HG02981 (cell line): ENCODE measurements at regions not wholly inside any gene's neighbourhood (a gene's known extent, or its start where the extent isn't known, plus 50 kb on each side); places are given as distances from the start of the nearest gene placed in this dataset.

ENCODE experiments used
- ATAC-seq: cut with Tn5 transposase; IDR thresholded peaks from one replicate; pipeline ENCODE4 v1.9.1; 2021; ENCODE audit warnings: mild to moderate bottlenecking, moderate library complexity; ENCODE audit not compliant: unreplicated experiment

DNA sequence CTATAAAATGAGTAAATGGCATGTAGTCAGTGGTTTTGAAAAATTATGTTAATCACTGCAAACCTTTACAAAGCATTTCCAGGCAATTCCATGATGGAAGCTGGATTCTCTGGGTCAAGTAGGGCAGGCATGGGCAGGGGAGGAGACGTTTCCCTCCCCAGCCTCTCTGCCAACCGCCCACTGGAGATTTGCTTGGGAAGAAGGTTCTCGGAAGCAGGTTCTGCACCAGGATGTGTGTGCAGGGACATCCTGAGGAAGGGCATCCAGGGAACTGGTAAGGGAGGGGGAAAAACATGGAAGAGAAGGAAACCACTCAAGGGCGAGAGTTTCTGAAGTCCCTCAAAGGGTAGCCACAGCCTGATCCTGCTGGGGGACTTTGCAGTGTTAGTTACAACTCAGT is 469.1 kb downstream of the TSHZ3 start:
- no peak for ATAC-seq

DNA sequence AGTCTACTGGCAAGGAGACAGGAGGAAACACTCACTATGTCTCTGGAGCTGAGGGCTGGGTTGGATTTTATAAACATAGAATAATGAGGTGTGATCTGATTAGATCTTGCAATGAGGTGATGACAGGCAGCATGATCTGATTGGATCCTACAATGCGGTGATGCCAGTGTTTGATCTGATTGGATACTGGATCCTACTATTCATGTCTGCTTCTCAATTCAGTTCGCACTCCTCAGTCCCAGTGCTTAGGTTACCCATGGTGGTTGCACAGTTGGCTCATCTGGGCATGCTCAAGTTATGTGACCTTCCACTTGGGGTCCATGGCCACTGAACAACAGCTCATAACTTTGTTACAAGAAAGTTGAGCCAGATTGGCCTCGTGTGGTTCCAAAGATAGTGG is 469.5 kb downstream of the TSHZ3 start:
- no peak for ATAC-seq

DNA sequence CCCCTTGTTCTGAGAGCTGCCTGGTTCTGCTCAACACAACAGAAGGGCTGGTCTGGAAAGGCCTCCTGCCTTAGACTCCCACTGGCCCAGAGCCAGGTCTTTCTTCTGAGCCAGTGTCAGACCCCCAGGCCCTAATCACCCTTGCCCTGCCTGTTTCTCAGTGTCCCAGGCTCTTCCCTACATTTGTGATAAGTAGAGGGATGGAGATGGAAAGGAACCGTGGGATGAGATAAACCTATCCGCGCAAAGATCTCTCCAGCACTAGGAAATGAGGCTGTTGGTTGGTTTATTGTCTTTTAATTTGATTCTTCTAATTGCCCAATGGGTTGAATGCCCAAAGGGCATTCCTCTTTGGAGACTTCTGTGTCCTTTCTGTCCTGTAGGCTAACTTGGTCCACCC is 470.0 kb downstream of the TSHZ3 start:
- no peak for ATAC-seq

DNA sequence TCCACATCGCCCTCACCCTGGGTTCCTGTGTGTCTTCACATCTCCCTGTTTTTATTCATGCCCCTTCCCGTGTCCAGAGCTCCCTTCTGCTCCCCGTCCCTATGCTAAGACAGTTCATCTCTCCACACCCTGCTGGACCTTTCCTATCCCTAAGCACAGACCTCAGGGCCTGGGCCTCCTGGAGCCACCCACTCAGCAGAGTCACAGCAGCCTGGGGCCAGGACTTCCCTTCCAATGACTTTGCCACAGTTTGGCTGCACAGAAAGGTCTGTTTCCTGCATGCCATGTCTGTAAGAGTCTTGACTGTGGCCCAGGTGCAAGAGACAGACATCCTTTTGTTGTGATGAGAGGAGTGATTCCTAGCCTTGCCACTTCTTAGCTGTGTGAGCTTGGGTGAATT is 470.7 kb downstream of the TSHZ3 start:
- ATAC-seq, result no peak

DNA sequence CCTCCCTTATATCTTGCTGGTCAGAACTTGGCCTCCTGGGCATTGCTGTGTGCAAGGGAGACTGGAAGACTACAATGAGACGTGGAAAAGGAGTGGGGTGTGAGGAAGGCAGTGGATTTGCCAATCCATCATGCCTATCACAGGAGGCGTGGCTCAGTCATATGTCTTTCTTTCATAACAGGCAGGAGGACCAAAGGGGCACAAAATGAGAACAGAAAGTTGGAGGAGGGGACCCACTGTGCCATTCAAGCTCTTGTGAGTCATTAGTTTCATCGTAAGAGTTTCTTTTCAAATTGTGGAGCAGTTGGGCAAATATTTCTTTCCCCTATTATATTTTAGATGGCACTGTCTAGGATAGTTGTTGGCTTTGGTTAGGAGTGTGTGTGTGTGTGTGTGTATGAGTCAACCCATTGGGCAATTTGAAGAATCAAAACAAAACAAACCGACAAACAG is 471.5 kb downstream of the TSHZ3 start:
- no peak for ATAC-seq

DNA sequence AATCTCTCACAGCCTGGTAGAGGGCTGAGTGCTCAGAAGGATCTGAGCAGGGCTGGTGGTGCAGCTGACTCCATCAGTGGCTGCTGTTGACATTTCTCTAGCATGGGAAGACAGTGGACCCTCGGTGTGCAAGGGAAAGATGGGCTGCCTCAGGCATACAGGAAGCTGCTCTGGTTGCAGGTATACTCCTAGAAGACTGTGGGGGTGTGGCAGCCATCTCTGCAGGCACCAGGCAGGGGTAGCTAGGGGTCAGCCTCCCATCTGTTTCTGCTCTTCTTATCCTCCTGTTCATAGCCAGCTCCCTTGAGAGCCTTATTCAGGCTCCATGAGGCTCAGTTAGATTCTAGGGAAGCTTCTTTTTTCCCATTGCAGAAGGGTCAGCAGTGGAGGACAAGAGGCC is 475.5 kb downstream of the TSHZ3 start:
- ATAC-seq, result no peak

DNA sequence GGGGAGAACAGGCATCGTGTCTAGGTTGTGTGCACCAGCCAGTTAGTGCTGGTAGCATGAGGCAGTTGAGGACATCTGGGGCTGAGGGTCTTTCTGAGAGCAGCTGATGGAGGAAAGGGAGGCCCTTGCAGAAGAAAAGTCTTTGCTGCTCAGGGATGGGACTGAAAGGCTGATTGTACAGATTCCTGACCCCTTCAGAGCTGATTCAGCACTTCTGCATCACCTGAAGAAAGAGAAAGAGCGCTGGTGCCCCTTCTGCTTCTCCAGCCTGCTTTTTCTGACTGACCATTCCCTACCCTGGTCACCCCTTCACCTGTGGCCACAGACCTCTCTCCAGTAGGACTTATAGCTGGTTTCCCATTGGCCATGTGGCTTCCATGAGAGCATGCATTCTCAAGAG is 476.2 kb downstream of the TSHZ3 start:
- ATAC-seq, result no peak

DNA sequence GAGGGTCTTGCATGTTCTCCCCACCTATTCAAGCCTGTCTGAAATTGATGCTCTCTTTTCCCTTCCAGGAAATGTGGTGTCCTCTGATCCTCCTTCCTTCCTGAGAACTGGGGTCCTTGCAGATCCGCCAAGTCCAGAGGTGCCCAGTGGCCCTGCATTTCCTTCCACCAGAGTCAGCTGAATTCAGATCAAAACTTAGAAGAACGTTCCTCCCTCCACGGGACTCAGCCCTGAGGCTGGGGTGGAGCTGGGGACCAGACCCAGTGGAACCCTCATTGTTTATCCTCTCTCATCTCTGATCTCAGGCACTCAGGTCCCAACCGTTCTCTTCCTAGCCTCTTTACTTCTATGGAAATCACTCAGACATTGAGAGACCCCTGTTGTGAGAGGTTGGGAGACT is 477.3 kb downstream of the TSHZ3 start:
- ATAC-seq, result no peak

DNA sequence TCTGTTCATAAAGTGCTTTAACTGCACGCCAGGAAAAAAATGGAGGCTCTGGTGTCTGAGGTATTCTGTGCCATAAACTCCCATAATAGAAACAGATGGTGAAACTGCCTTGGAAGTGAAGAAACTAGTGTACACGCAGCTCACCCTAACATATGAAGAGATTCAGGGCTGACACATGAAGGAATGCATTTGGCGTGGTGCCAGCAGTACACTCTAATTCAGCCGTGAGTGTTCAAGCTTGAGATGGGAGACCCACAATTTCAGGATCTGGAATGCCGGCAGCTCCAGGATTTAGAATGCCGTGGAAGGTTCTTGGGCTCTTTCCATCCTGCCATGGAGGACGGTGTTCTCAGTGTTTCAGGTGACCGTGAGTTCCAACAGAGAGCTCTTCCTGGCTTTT is 478.4 kb downstream of the TSHZ3 start:
- ATAC-seq, result no peak

DNA sequence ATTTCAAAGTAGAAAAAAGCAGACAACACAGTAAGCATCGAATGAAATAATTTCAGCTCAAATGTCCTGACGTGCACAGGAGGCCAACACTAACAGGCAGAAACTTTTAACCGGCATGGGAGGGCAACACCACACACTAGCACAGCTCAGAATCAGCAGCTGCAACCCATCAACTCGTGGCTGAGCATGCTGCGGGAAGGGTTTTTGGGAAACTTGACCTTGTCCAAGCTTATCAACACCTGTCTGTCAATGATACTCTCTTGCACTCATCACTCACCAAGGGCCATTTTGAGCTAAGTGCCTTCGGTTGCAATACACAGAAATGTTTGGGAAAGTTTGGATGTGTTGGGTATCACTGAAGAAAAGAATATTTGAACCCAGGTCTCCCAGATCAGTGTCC is 483.7 kb downstream of the TSHZ3 start:
- no peak for ATAC-seq

DNA sequence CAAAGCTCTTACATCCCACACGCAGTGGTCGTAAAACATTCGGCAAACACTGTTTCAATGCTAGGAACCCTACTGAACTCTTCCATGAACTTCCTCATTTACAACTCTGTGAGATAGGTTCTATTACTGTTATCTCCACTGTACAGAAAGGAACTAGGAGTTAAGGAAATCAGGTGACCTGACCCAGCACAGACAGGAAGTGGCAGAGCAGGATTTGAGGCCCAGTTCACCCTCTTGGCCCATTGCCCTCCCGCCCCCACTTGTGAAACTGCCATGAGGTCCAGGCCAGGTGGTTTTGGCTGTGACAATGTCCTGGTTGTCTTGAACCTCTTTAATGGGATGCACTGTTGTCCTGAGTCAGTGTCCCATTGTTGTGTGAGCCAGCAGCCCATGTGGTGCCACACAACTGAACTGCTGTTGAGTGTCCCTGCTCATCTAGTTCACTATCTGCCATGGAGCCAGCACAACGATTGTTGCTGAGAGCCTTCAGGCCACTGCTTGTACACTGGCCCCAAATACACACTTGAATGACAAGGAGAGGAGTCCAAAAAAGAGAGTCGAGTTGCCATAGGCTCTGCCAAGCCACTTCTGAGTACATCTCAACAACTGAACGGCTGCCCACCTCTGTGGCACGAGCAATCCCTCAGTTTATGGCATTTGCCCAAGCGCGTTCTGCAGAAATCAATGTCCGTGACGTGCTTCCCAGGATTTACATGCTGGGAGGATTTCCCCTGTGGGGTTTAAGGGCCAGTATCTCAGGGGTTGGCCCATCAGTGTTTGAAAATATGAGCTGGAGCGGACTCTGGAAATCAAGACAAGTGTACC is 484.6 kb downstream of the TSHZ3 start:
- ATAC-seq, result no peak

DNA sequence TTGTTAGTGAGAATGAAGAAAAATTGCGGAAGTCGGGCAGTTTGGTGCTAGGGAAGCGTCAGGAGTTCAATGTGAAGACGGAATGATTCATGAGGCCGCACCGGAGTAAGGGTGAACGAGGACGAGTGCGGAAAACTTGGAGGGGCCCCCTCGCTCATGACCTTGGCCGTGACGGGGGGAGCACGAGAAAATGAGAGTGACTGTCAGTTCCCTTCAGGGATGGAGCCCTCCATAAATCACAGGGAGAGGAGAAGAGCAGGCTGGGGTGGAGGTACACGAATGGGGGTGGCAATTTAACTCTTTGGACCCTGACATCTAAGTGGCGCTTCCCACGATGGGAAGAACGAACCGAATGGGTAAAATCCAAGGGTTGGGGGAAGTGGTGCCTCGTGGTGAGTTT is 486.4 kb downstream of the TSHZ3 start:
- no peak for ATAC-seq

DNA sequence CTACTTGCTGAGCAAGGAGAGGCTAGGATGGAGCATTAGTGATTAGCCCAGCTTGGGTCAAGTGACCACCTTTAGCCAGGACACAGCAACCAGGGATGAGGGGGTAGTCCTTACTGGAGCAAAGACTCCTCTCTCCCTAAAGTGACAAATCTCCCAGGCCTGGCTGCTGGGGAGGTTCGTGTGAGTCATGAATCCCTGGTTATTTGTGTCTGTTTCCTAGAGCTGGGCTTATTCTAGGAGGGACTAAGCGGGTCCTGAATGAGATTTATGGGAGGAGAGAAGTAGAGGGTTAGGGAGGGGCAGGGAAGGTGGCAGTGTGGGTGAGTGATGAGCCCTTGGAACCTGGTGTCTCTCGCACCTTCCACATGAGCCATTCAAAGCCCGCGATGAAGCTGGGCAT is 487.3 kb downstream of the TSHZ3 start:
- ATAC-seq, result no peak

DNA sequence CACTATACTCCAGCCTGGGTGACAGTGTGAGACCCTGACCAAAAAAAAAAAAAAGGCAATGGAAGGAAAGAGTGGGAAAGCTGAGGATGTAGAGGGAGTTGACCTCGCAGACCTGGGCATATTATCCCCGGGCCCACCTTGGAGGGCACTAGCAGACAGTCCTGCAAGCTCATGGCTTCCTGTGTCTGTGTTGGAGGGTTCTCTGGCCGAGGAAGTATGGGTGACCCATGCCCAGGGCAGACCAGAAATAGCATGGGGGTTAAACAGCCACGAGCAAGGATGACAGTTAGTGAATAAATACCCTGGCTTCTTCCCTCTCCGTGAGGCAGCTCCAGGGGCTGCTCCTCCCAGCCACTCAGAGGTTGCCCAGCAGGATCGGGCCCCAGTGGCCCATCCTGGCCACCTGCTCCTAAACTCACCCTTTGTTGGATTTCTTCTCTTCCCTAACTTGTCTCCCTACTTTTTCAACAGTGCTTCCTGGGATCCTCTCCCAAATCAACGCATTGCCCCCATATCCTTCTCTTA is 485.8 kb downstream of the ZNF536 start:
- no peak for ATAC-seq

DNA sequence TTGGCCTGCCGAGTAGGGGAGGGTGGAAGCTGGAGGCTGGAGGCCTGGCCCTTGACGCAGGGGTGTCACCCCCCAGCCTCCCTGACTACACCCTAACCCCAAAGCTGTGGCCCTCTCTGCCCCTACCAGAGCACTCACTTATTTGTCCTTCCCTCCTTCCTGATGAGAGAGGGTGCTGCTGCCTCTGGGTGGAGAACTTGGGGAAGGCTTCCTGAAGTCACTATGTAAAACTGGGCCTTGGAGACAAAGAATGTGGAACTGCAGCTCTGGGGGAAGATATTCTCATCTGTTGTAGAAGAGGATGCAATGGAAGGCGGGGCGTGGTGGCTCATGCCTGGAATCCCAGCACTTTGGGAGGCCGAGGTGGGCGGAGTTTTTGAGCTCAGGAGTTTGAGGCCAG is 485.2 kb downstream of the ZNF536 start:
- ATAC-seq, result no peak

DNA sequence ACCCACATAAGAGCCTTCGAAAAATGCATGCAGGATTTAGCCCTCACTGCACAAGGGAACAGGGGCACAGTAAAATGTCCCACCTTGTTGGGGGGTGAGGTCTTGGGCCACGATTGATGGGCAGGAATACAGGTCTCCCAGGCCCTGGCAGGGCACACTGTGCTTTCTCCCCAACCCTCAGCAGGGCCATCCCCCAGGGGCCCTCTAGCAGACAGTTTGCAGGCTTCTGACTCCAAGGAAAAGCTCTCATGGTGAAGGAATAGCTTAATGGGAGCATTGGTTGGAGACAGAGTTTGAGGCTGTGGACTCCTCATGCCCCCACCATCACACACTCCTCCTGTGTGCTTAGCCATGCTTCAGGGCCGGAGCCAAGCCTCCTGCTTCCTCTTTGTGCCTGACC is 484.6 kb downstream of the ZNF536 start:
- ATAC-seq, result no peak

DNA sequence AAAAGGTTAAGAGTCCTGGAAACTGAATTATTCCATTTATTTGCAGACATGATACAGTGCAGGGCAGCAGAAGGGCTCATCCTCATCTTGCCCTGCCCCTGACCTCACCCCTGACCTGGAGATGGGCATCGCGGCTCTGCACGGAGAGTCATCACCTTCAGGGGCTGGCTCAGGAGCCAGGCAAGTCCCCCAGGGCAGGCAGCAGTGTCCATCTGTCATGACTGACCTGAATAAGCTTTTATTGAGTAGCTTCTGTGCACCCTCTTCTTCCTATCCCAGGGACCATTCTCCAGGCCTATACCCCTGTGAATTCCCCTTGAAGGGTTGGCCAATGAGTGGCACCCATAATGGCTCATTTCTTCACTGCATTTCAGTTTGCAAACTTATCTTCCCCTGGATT is 484.2 kb downstream of the ZNF536 start:
- ATAC-seq, result no peak

DNA sequence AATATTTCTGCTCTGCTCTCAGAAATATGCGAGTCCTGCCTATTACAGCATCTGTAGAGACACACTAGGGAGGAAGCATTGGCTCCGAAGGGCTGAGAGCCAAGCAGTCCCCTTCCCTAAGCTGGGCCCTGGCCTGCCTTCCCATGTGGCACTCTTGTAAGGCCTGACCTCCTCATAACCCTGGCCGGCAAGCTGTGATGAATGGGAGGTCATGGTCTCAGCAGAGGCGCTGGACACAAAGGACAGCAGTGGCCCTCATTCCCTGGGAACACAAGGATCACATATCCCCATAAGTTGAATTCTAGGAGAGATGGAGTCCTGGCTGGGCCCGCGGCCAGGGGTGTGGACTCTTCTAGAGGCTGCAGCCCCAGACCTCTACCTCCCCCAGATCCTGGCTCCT is 483.3 kb downstream of the ZNF536 start:
- ATAC-seq, result no peak

DNA sequence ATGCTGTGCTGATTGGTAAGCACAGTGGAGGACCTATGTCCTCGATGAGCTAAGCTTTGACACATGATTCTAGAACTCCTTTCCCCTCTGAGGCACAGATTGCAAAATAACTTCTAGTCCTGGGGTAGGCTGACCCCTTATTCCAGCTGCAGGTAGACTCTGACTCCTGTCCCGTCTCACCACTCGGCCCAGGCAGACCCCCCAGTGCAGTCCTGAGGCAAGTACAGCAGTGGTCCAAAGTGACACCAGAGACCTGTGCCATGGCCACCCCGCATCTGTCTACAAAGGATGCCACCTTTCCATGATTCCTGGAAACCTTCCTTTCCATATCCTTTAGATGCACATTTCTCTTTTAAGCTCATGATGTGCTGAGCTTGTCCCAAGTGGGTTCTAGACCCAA is 482.5 kb downstream of the ZNF536 start:
- no peak for ATAC-seq

DNA sequence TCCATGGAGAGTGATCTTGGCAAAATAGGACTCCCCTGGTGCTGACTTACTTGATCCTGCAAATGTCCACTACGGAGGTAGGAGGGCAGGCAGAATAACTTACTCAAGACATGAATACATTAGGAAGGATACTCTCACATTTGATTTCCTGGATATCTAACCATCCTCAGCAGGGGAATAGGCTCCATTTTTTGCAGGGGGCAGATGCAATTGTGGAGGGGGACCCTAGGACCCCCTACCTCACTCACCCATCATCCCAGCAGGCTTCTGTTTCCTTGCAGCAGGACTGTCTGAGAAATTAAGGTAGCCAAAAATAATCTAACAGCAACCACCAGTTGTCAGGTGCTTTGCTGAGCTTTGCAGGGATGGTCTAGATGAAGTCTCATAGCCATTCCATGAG is 482.0 kb downstream of the ZNF536 start:
- no peak for ATAC-seq

DNA sequence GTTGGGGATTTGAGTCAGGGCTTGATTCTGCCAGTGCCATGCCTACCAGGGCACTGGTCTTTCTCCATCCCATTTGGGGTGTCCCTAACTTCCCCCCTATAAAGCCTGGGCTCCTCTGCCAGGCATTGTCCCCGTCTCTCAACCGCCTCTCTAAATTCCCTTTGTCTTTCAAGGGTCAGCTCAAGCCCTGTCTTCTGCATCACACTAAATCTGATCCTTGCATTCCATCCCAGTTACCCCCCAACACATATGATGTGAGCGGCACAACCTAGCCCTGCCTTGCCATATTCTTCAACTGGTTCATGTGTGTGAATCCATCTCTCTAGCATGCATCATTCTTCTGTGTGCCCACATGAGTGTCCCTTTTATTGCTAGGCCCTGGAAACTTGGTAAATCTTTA is 480.9 kb downstream of the ZNF536 start:
- no peak for ATAC-seq

DNA sequence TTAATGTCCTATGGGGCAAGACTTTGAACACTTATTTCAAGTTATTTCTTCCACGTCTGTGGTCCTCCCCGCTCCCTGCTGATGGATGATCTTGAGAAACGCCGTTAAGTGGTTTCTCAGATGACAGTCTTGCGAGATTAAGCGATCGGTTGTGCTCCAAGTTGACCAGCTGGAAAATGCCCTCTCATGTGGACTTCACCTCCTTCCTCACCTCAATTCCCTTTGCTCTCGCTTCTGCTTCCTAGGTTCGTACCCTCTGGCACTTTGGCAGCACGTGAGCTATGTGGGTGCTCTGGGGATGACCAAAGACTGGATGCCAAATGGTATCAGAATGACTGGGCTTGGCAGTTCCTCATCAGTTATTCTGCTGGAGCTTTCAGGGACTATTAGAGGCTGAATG is 480.0 kb downstream of the ZNF536 start:
- no peak for ATAC-seq

DNA sequence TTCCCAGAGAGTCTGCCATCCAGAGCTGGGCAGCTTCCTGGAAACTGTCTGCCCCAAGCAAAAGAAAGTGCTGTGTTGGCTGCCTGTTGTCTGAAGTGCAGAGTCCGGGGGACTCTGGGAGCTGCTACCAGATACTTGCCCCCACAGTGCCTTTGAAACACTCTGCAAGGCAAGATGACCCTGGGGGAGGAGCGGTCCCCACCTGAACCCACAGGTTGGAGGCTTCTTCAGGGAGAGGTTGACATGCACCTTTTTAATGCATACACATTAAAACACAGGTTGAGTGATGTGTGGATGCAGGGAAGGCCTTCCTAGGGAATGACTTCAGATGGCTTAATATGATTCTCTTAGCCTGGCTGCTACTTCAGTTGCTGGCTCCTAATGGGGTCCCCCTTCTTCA is 479.5 kb downstream of the ZNF536 start:
- ATAC-seq, result no peak
